B cell (primary cell): ENCODE measurements at regions not wholly inside any gene's neighbourhood (a gene's known extent, or its start where the extent isn't known, plus 50 kb on each side); places are given as distances from the start of the nearest gene placed in this dataset.

Experiments used
- ATAC-seq: fragments of 200-7000 bp; cut with Tn5 transposase; one replicate; pipeline ENCODE4 v1.10.0; 2021; ENCODE audit warnings: low read depth, mild to moderate bottlenecking, moderate number of reproducible peaks, moderate library complexity
- CTCF ChIA-PET: fragments of 350-600 bp; sonication (Branson Sonifier 250); formaldehyde crosslinking; loops from one replicate; lab custom pipeline; 2021; ENCODE audit warnings: antibody characterized with exemption, inconsistent platforms; lab: Charles Lee
- POLR2A ChIA-PET: fragments of 350-600 bp; sonication (Branson Sonifier 250); formaldehyde crosslinking; loops from one replicate; lab custom pipeline; 2021; ENCODE audit warnings: antibody characterized with exemption; lab: Charles Lee
- DNase-seq: peaks from one replicate; pipeline ENCODE4 v3.0.0; 2013
- H2AFZ ChIP-seq: 2 replicates; pipeline ENCODE4 v1.6.1; 2012; ENCODE audit warnings: mild to moderate bottlenecking, low read depth, low read length; ENCODE audit not compliant: insufficient read depth, poor library complexity, severe bottlenecking
- H3K27ac ChIP-seq, 2 donors: 1 replicate in 1 of 2; 2 replicates in 1 of 2; pipeline ENCODE4 v1.5.1; 2012 to 2013; ENCODE audit warnings: low read length in 2 of 2, mild to moderate bottlenecking in 2 of 2, moderate library complexity in 1 of 2
- H3K27me3 ChIP-seq, 4 experiments: fragments of 200-600 bp in 1 of 4; sonication (generic) in 1 of 4; replicated peaks in 1 of 4; 1 replicate in 2 of 4; 2 replicates in 2 of 4; pipeline versions ENCODE4 v1.6.1 to v1.7.0; 2013 to 2016; ENCODE audit warnings: low read length in 3 of 4, mild to moderate bottlenecking in 2 of 4, mixed read lengths in 1 of 4, moderate library complexity in 1 of 4; ENCODE audit not compliant: insufficient read depth in 4 of 4, control insufficient read depth in 3 of 4; ENCODE audit errors: control extremely low read depth in 1 of 4
- H3K36me3 ChIP-seq, 2 experiments: replicated peaks in 1 of 2; 1 replicate in 1 of 2; 2 replicates in 1 of 2; pipeline versions ENCODE4 v1.6.1 to v1.7.1; 2013; ENCODE audit warnings: low read length in 1 of 2; ENCODE audit not compliant: insufficient read depth in 2 of 2, control insufficient read depth in 1 of 2; ENCODE audit errors: control extremely low read depth in 1 of 2, extremely low read depth in 1 of 2
- H3K4me1 ChIP-seq, 2 donors: fragments of 200-600 bp in 1 of 2; sonication (generic) in 1 of 2; 1 replicate in 1 of 2; 2 replicates in 1 of 2; pipeline versions ENCODE4 v1.5.1 to v1.6.1; 2013 to 2017; ENCODE audit warnings: low read length in 2 of 2; ENCODE audit not compliant: control insufficient read depth in 2 of 2, insufficient read depth in 2 of 2
- H3K4me2 ChIP-seq: replicated peaks from 2 replicates; pipeline ENCODE3; 2012; ENCODE audit warnings: mild to moderate bottlenecking, low read depth, low read length; ENCODE audit not compliant: poor library complexity, severe bottlenecking
- H3K4me3 ChIP-seq, 5 experiments: fragments of 200-600 bp in 1 of 5; sonication (generic) in 1 of 5; 1 replicate in 3 of 5; 2 replicates in 2 of 5; pipeline versions ENCODE4 v1.5.1 to v1.7.0; 2011 to 2016; ENCODE audit warnings: low read length in 4 of 5, mild to moderate bottlenecking in 4 of 5, low read depth in 2 of 5, control low read depth in 1 of 5, moderate library complexity in 1 of 5; ENCODE audit not compliant: insufficient read depth in 1 of 5; ENCODE audit errors: control extremely low read depth in 1 of 5, extremely low read depth in 1 of 5
- H3K79me2 ChIP-seq: fragments of 200-600 bp; sonication (generic); one replicate; pipeline ENCODE4 v1.6.0; 2016; ENCODE audit warnings: low read length; ENCODE audit not compliant: control insufficient read depth, insufficient read depth
- H3K9ac ChIP-seq: fragments of 200-600 bp; sonication (generic); 2 replicates; pipeline ENCODE4 v1.6.1; 2017; ENCODE audit warnings: mild to moderate bottlenecking, low read length, moderate library complexity
- H3K9me3 ChIP-seq, 3 donors: one replicate each; pipeline versions ENCODE4 v1.6.1 to v1.7.1; 2013; ENCODE audit warnings: low read length in 2 of 3; ENCODE audit not compliant: control insufficient read depth in 2 of 3, insufficient read depth in 1 of 3; ENCODE audit errors: control extremely low read depth in 1 of 3
- H4K20me1 ChIP-seq: 2 replicates; pipeline ENCODE4 v1.6.0; 2012; ENCODE audit warnings: mild to moderate bottlenecking, low read length; ENCODE audit not compliant: insufficient read depth, control insufficient read depth, poor library complexity, severe bottlenecking
- H3K27ac Mint-ChIP-seq: one replicate; pipeline ENCODE4 v1.8.0; 2021; ENCODE audit warnings: mixed read lengths
- H3K27me3 Mint-ChIP-seq: one replicate; pipeline ENCODE4 v1.8.0; 2021; ENCODE audit warnings: mixed read lengths
- H3K4me1 Mint-ChIP-seq: one replicate; pipeline ENCODE4 v1.8.0; 2021; ENCODE audit warnings: mixed read lengths
- H3K4me3 Mint-ChIP-seq: one replicate; pipeline ENCODE4 v1.8.0; 2021; ENCODE audit warnings: mixed read lengths
- H3K9me3 Mint-ChIP-seq: one replicate; pipeline ENCODE4 v1.8.0; 2022; ENCODE audit warnings: mixed read lengths; ENCODE audit not compliant: insufficient read depth
- CTCF ChIP-seq: fragments of 200-600 bp; IDR thresholded peaks from one replicate; pipeline ENCODE4 v1.8.0; 2022; ENCODE audit warnings: antibody characterized with exemption, mild to moderate bottlenecking
- EZH2 ChIP-seq: IDR thresholded peaks from 2 replicates; pipeline ENCODE4 v1.6.1; 2012; ENCODE audit warnings: borderline replicate concordance, low read depth, mild to moderate bottlenecking, moderate library complexity, low read length; ENCODE audit not compliant: insufficient read depth, poor library complexity, severe bottlenecking
- WGBS: methylation state at CpG from one replicate; pipeline ENCODE4 v1.1.5; 2013; ENCODE audit warnings: missing lambda C conversion rate; ENCODE audit not compliant: insufficient coverage; 5-methylcytosine and 5-hydroxymethylcytosine counted together
- intact Hi-C: fragments of 100-400 bp; cut with micrococcal nuclease; formaldehyde crosslinking; loops from one replicate; pipeline ENCODE4 v1.10.0; 2022

GRCh38 chr7:84916161-84916560 lies 270.7 kb downstream of the SEMA3D start:
- H3K27ac Mint-ChIP-seq: no peak overlapping the region
- Histone ChIP-seq H4K20me1 (no peaks in the 10 kb centered on the region), H2AFZ (no peak overlapping the region), H3K27me3 (no peaks in the 10 kb centered on the region), H3K79me2 (no peaks in the 10 kb centered on the region), H3K4me2 (no peak overlapping the region), H3K4me1 (no peaks in the 10 kb centered on the region), H3K9me3 (peaks cover 0 to 5% (median 0%) of the 10 kb centered on the region in 3 donors), H3K4me3 (no peak overlapping the region), H3K9ac (no peak overlapping the region), H3K36me3 (no peaks in the 10 kb centered on the region), H3K27ac (no peak overlapping the region)
- H3K9me3 Mint-ChIP-seq: peaks cover 7% of the 10 kb centered on the region
- ATAC-seq (no peak), DNase-seq (no peak)
- H3K4me3 Mint-ChIP-seq: no peak overlapping the region
- no peak for TF ChIP-seq EZH2
- no peak for TF ChIP-seq CTCF
- WGBS: 80% methylated on average over 1 of the region's 3 CpGs
- ChIA-PET POLR2A (no interaction called here), CTCF (no interaction called here)
- H3K27me3 Mint-ChIP-seq: no peaks in the 10 kb centered on the region
- H3K4me1 Mint-ChIP-seq: no peaks in the 10 kb centered on the region
- intact Hi-C loops: no loop called here

GRCh38 chr7:84914598-84914997 lies 272.3 kb downstream of the SEMA3D start:
- H3K27ac ChIP-seq: no peak overlapping the region
- H2AFZ ChIP-seq: no peak overlapping the region
- H3K9ac ChIP-seq: no peak overlapping the region
- no peaks in the 10 kb centered on the region for H4K20me1 ChIP-seq
- Mint-ChIP-seq H3K27ac (no peak overlapping the region), H3K9me3 (no peaks in the 10 kb centered on the region), H3K27me3 (no peaks in the 10 kb centered on the region), H3K4me3 (no peak overlapping the region), H3K4me1 (no peaks in the 10 kb centered on the region)
- peaks cover 0 to 3% (median 0%) of the 10 kb centered on the region in 3 donors for H3K9me3 ChIP-seq
- H3K4me1 ChIP-seq: no peaks in the 10 kb centered on the region
- ChIA-PET CTCF (no interaction called here), POLR2A (no interaction called here)
- no peaks in the 10 kb centered on the region for H3K27me3 ChIP-seq
- H3K79me2 ChIP-seq: no peaks in the 10 kb centered on the region
- H3K4me3 ChIP-seq: no peak overlapping the region
- no CpG with 5 or more reads among the region's 1 CpG for WGBS
- DNase-seq: no peak
- H3K4me2 ChIP-seq: no peak overlapping the region
- no peaks in the 10 kb centered on the region for H3K36me3 ChIP-seq
- TF ChIP-seq EZH2 (no peak), CTCF (no peak)
- no peak for ATAC-seq
- intact Hi-C loops: no loop called here
